ENCODE measurements at regions not wholly inside any gene's neighbourhood (a gene's known extent, or its start where the extent isn't known, plus 50 kb on each side); places are given as distances from the start of the nearest gene placed in this dataset.

- no peaks in the 10 kb centered on the region for H3K27me3 ChIP-seq (ENCODE audit: control insufficient read depth, insufficient read depth, low read length)
- H3K36me3 ChIP-seq (ENCODE audit: control insufficient read depth in 2 of 3, insufficient read depth in 3 of 3, low read length in 3 of 3): no peaks in the 10 kb centered on the region
- H3K9me3 ChIP-seq (ENCODE audit: control insufficient read depth in 2 of 3, insufficient read depth in 1 of 3, low read length in 3 of 3): no peaks in the 10 kb centered on the region
- H3K4me3 ChIP-seq (ENCODE audit: low read length in 3 of 3): no peak overlapping the region
- TF ChIP-seq, protein P1, sequence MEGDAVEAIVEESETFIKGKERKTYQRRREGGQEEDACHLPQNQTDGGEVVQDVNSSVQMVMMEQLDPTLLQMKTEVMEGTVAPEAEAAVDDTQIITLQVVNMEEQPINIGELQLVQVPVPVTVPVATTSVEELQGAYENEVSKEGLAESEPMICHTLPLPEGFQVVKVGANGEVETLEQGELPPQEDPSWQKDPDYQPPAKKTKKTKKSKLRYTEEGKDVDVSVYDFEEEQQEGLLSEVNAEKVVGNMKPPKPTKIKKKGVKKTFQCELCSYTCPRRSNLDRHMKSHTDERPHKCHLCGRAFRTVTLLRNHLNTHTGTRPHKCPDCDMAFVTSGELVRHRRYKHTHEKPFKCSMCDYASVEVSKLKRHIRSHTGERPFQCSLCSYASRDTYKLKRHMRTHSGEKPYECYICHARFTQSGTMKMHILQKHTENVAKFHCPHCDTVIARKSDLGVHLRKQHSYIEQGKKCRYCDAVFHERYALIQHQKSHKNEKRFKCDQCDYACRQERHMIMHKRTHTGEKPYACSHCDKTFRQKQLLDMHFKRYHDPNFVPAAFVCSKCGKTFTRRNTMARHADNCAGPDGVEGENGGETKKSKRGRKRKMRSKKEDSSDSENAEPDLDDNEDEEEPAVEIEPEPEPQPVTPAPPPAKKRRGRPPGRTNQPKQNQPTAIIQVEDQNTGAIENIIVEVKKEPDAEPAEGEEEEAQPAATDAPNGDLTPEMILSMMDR (IDR thresholded peaks at IDR 0.05; ENCODE audit: borderline replicate concordance, extremely low read depth, insufficient read depth): no peak
- H3K27ac ChIP-seq (ENCODE audit: low read depth in 2 of 2, low read length in 2 of 2): no peak overlapping the region
- FAIRE-seq: no peak
- intact Hi-C loops (cut with DNase I): no loop called here
- DNase-seq: no peak
- H3K9ac ChIP-seq (ENCODE audit: low read length in 3 of 3): no peak overlapping the region
- no peaks in the 10 kb centered on the region for H3K4me1 ChIP-seq (ENCODE audit: control insufficient read depth in 2 of 3, insufficient read depth in 2 of 3, low read depth in 1 of 3, low read length in 3 of 3)
These were observed 650.9 kb upstream of the TENM3 start for GRCh38 chr4:181592221-181592745.

GRCh38 chr4:181593703-181594102, 649.5 kb upstream of the TENM3 start:
- TF ChIP-seq, protein P1 (IDR thresholded peaks at IDR 0.05; ENCODE audit: borderline replicate concordance, extremely low read depth, insufficient read depth): no peak
- FAIRE-seq: no peak

GRCh38 chr4:181594188-181594587, 649.0 kb upstream of the TENM3 start:
- no peak for FAIRE-seq
- intact Hi-C loops (cut with DNase I): no loop called here
- Histone ChIP-seq H3K4me1 (ENCODE audit: control insufficient read depth in 2 of 3, insufficient read depth in 2 of 3, low read depth in 1 of 3, low read length in 3 of 3) (no peaks in the 10 kb centered on the region), H3K27me3 (ENCODE audit: control insufficient read depth, insufficient read depth, low read length) (no peaks in the 10 kb centered on the region), H3K9ac (ENCODE audit: low read length in 3 of 3) (no peak overlapping the region), H3K27ac (ENCODE audit: low read depth in 2 of 2, low read length in 2 of 2) (no peak overlapping the region), H3K9me3 (ENCODE audit: control insufficient read depth in 2 of 3, insufficient read depth in 1 of 3, low read length in 3 of 3) (no peaks in the 10 kb centered on the region), H3K4me3 (ENCODE audit: low read length in 3 of 3) (no peak overlapping the region), H3K36me3 (ENCODE audit: control insufficient read depth in 2 of 3, insufficient read depth in 3 of 3, low read length in 3 of 3) (no peaks in the 10 kb centered on the region)
- DNase-seq: no peak
- TF ChIP-seq, protein P1 (IDR thresholded peaks at IDR 0.05; ENCODE audit: borderline replicate concordance, extremely low read depth, insufficient read depth): no peak

More at GRCh38 chr4:181593703-181594102, 649.5 kb upstream of the TENM3 start:
- DNase-seq: no peak
- Histone ChIP-seq H3K9ac (ENCODE audit: low read length in 3 of 3) (no peak overlapping the region), H3K4me3 (ENCODE audit: low read length in 3 of 3) (no peak overlapping the region), H3K27ac (ENCODE audit: low read depth in 2 of 2, low read length in 2 of 2) (no peak overlapping the region), H3K36me3 (ENCODE audit: control insufficient read depth in 2 of 3, insufficient read depth in 3 of 3, low read length in 3 of 3) (no peaks in the 10 kb centered on the region), H3K4me1 (ENCODE audit: control insufficient read depth in 2 of 3, insufficient read depth in 2 of 3, low read depth in 1 of 3, low read length in 3 of 3) (no peaks in the 10 kb centered on the region), H3K27me3 (ENCODE audit: control insufficient read depth, insufficient read depth, low read length) (no peaks in the 10 kb centered on the region), H3K9me3 (ENCODE audit: control insufficient read depth in 2 of 3, insufficient read depth in 1 of 3, low read length in 3 of 3) (no peaks in the 10 kb centered on the region)
- intact Hi-C loops (cut with DNase I): no loop called here

- H3K9ac ChIP-seq (ENCODE audit: low read length in 3 of 3): no peak overlapping the region
- intact Hi-C loops (cut with DNase I): no loop called here
- no peaks in the 10 kb centered on the region for H3K9me3 ChIP-seq (ENCODE audit: control insufficient read depth in 2 of 3, insufficient read depth in 1 of 3, low read length in 3 of 3)
- H3K27me3 ChIP-seq (ENCODE audit: control insufficient read depth, insufficient read depth, low read length): no peaks in the 10 kb centered on the region
- no peak for FAIRE-seq
- DNase-seq: peak in 4 of 5 donors; percentile 46 to 85 (median 68)
- no peak overlapping the region for H3K27ac ChIP-seq (ENCODE audit: low read depth in 2 of 2, low read length in 2 of 2)
- no peaks in the 10 kb centered on the region for H3K4me1 ChIP-seq (ENCODE audit: control insufficient read depth in 2 of 3, insufficient read depth in 2 of 3, low read depth in 1 of 3, low read length in 3 of 3)
- no peak overlapping the region for H3K4me3 ChIP-seq (ENCODE audit: low read length in 3 of 3)
- H3K36me3 ChIP-seq (ENCODE audit: control insufficient read depth in 2 of 3, insufficient read depth in 3 of 3, low read length in 3 of 3): no peaks in the 10 kb centered on the region
- TF ChIP-seq, protein P1 (IDR thresholded peaks at IDR 0.05; ENCODE audit: borderline replicate concordance, extremely low read depth, insufficient read depth): no peak
These were observed 647.5 kb upstream of the TENM3 start for GRCh38 chr4:181595716-181596115.

Data from kidney (tissue), 13 donors.